Glomerular visceral epithelial cell (primary cell): ENCODE measurements at regions not wholly inside any gene's neighbourhood (a gene's known extent, or its start where the extent isn't known, plus 50 kb on each side); places are given as distances from the start of the nearest gene placed in this dataset.

Experiments
- DNase-seq: peaks from one replicate; pipeline ENCODE4 v3.0.0-alpha.2; 2016; ENCODE audit errors: extremely low spot score

- DNase-seq, result no peak
Observed at GRCh38 chr13:53144826-53145225, 116.2 kb downstream of the OLFM4 start.

GRCh38 chr13:53150568-53150967 lies 122.0 kb downstream of the OLFM4 start:
- no peak for DNase-seq

GRCh38 chr13:53151336-53152056 lies 122.9 kb downstream of the OLFM4 start:
- DNase-seq, result no peak

GRCh38 chr13:53152057-53152421 lies 123.4 kb downstream of the OLFM4 start:
- no peak for DNase-seq

GRCh38 chr13:53158201-53158600 lies 129.6 kb downstream of the OLFM4 start:
- no peak for DNase-seq

- no peak for DNase-seq
Observed at GRCh38 chr13:53159431-53159830, 130.8 kb downstream of the OLFM4 start.

- no peak for DNase-seq
Observed at GRCh38 chr13:53160211-53160610, 131.6 kb downstream of the OLFM4 start.

GRCh38 chr13:53161251-53161650 lies 132.6 kb downstream of the OLFM4 start:
- no peak for DNase-seq

- no peak for DNase-seq
Observed at GRCh38 chr13:53165261-53165660, 136.6 kb downstream of the OLFM4 start.

- DNase-seq, result no peak
Observed at GRCh38 chr13:53167561-53167960, 138.9 kb downstream of the OLFM4 start.

GRCh38 chr13:53170910-53171309 lies 142.3 kb downstream of the OLFM4 start:
- DNase-seq, result no peak

GRCh38 chr13:53174545-53174944 lies 145.9 kb downstream of the OLFM4 start:
- no peak for DNase-seq

GRCh38 chr13:53180684-53181083 lies 152.1 kb downstream of the OLFM4 start:
- DNase-seq, result no peak

- no peak for DNase-seq
Observed at GRCh38 chr13:53182724-53183123, 154.1 kb downstream of the OLFM4 start.

GRCh38 chr13:53188120-53188519 lies 159.5 kb downstream of the OLFM4 start:
- DNase-seq, result no peak

GRCh38 chr13:53189162-53189561 lies 160.5 kb downstream of the OLFM4 start:
- no peak for DNase-seq

GRCh38 chr13:53191091-53191490 lies 162.5 kb downstream of the OLFM4 start:
- no peak for DNase-seq

GRCh38 chr13:53197424-53197823 lies 168.8 kb downstream of the OLFM4 start:
- no peak for DNase-seq

- DNase-seq, result no peak
Observed at GRCh38 chr13:53198017-53198416, 169.4 kb downstream of the OLFM4 start.

GRCh38 chr13:53198736-53199135 lies 170.1 kb downstream of the OLFM4 start:
- DNase-seq, result no peak

GRCh38 chr13:53200075-53200474 lies 171.5 kb downstream of the OLFM4 start:
- DNase-seq, result no peak

- DNase-seq, result no peak
Observed at GRCh38 chr13:53200498-53201453, 172.2 kb downstream of the OLFM4 start.
